Activated CD8-positive, alpha-beta memory T cell treated with anti-CD3 and anti-CD28 coated beads, Interleukin-2, amount 50 U/mL, for 48 hours (primary cell): ENCODE measurements at regions not wholly inside any gene's neighbourhood (a gene's known extent, or its start where the extent isn't known, plus 50 kb on each side); places are given as distances from the start of the nearest gene placed in this dataset.

ENCODE experiments used
- DNase-seq: peaks from one replicate; pipeline ENCODE4 v3.0.0-alpha.2; 2020

DNA sequence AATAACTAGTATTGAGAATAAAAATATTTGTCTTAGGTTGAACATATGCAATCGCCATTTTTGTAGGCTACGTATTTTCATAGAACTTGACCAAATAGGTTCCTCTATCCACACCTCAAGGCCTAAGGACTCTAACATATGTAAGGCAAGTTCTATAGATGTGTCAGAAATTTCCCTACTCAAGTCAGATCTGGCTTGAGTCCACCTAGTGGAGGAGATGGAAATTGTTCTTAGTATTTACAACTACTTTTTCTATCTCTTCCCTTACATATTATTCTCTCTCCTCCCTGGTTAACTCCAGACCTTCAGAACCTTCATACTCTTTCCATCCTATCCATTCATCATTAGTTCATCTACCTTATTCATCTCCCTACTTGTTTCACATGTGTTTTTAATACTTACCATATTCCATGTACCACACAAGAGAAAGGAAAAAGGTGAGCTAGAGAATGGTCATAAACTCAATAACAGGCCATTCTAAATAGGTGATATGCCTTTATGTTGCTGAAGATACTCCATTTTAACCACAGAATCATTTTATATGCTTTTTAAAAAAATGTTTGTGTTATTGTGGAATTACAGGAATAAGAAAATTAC, 174.5 kb upstream of the HDAC9 start:
- DNase-seq = no peak

DNA sequence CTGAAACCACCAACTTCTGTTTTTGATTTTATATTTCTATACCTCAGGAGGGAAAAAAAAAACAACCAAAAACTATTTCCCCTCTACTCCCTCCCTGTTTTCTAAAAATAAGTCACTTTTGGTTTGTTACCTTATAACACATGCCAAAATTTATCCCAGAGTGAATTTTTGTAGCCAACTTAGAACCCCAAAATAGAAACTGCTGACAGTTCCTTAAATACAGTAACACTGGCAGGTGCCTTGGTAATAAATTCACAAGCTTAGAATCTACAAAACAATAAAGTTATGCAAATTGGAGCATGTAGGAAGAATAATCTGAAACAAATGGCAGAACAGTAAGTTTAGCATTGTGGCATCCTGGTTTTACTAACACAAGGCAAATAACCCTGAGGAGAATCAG, 165.0 kb upstream of the HDAC9 start:
- no peak for DNase-seq

DNA sequence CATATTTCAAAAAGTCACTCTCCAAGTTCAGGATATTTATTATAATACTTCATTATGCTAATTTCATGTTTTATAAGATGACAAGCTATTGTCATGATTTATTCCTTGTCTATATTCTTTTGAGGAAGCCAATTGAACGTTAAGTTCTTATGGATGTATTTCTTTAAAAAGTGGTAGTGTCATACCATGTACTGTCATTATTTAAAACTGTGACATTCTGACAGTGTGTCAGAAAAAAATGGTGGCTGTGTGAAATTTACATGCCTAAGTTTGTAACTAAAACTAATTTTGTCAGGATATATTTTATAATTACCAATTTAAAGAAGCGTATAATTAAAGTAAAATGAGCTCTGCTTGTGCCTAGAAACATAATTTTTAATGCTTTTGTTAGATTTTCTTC, 158.9 kb upstream of the HDAC9 start:
- no peak for DNase-seq

DNA sequence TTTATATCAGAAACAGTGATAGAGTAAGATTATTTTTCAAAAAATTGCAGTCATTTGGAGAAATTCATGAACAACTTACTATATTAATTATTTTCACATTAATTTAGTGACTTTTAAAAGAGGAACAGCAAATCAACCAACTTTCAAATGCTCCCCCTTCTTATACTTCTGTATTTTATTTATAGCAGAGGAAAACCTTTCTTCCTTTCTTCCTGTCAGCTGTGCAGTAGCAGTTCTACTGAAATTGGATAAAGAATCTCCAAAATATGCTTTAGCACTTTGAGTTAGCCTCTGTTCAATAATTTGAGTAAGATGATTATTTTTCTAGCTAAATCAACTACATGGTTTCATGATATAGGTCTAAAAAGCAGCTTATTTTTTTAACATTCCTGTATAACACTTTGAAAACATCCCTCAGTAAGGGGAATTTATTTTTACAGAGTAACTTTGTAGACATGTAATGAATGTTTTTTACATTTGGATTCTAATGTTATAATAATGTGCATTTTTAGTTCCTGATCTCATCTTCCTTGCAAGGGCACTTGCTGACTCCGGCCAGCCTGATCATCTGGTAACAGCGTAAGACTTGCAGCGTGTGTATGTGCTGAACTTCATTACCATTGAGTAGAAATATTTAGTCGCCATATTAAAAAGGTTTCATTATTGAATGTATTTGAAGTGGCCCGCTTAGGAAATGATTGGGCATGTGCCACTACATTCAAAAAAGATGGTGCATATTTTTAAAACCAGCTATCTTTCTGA, 158.3 kb upstream of the HDAC9 start:
- DNase-seq = no peak

DNA sequence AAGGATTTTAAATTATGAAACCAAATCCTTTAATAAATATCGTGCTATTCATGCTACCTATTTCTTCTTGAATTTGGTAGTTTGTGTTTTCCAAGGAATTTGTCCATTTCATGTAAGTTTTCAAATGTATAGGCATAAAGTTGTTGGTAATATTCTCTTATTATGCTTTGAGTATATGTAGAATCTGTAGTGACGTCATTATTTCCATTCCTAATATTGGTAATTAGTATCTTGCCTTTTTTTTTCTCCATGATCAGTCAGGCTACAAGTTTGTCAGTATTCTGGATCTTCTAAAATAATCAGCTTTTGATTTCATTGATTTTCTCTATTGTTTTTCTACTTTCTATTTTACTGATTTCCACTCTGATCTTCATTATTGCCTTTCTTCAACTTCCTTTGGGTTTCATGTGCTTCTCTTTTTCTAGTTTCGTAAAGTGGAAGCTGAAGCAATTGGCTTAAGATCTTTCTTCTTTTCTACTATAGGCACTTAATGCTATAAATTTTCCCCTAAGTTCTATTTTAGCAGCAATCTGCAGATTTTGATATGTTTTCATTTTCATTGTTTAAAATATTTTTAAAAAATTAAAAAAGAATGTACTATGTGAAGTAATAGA, 156.5 kb upstream of the HDAC9 start:
- DNase-seq = no peak

DNA sequence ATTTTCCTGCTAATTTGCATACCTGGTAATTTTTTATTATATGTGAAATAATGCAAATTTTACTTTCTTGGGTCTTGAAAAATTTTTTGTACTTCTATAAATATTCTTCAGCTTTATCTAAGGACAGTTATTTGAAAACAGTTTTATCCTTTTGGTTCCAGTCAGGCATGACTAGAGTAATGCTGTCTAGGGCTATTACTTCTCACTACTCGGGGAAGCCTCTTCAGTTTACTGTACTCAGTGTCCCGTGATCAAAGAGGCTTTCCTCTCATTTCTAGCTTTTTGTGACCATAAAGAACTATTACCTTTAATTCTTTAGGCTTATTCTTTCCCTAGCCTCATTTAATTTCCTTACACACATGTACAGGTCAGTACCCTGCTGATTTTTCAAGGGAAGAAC, 153.8 kb upstream of the HDAC9 start:
- DNase-seq = no peak

DNA sequence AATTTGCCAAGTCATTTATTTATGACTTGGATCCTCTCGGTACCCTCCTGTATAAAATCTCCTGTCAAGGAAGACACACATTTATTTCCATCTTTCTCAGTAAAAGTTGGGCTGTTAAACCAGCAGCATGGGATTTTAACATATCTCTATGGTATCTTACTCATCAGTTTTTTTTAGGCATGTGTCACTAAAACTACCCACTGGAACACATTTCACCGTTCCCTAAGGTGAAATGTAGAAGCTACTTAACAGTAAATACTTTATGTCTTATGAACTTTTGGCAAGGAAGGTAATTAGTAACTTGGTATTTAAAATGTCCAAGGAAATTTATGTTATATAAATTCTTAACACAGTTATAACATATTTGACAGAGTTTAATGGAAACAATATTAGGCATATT, 152.5 kb upstream of the HDAC9 start:
- DNase-seq = no peak

DNA sequence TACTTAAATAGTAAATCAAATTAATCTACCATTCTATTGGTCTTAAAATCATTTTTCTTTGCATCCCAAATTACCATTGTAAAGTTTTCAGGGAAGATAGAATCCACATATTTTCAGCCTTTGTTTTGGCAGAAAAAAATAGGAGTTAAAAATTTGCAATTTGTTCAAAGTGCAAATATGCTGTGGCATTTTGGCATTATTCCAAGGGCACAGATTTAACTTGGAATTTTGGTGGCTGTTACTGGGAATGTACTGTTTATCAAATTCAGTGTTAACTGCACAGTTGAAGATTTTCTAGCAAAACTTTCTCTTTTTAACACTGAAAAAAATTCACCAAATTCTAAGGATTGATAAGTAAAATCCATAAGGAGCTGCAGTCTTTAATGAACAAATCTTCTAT, 151.0 kb upstream of the HDAC9 start:
- no peak for DNase-seq

DNA sequence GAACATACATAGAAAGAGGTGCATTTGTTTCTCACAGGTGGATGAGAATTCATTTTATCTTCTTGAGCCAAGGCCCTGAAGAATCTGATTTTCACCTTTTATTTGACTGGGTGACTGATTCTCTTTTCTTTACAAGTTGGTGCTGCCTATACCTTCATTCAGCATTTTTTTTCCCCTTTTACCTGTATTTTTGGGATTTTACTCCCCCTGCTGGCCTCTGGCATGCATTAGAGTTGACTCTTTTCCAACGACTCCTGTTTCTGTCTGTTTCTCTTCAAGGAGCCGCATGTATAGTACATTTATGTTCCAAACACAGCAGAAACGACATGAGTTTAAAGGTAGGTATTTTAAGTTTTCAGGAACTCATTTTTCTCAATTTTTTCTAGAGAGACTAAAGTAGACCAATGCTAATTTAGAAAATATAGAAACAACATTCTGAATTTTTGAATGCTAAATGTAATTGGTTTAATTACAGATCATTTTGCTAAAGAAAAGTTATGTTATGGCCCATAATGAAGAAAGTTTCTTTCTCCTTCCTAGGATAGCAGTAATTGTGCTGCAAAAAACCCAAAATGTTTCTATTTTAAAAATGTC, 149.8 kb upstream of the HDAC9 start:
- DNase-seq = no peak

DNA sequence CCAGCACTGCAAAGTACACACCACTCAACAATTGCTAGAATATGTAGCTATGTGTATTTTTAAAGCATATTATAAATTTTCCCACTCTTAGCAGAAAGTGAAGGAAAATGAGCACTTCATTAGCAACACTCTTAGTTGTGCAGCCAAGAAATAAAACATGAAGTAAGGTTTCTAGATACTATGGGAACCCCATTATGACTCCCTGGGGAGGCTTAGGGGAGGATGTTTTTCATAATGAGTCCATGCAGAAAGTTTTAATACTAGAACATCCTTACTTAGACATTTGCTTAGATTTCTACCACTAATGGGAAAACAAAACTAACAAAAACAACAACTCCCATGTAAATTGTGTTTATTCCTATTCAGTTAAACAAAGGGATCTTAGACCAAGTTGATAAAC, 148.4 kb upstream of the HDAC9 start:
- no peak for DNase-seq

DNA sequence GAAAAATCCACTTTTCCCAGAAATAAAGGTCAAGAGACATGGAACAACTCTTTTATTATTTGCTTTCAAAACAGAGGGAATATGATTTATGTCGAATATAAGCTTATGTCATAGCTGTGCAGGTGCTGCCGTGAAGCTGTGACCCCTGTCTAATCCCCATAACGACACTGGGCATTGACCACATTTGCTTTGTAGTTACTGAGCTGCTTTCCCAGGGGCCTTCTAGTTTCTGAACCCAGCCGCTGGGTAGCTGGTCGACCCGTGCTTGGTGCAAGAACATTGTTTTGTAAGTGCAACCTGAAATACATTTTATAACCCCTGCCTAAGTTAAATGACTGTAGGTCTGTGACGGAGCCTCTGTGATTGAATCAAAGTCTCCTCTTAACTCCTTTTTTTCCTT, 144.9 kb upstream of the HDAC9 start:
- no peak for DNase-seq

DNA sequence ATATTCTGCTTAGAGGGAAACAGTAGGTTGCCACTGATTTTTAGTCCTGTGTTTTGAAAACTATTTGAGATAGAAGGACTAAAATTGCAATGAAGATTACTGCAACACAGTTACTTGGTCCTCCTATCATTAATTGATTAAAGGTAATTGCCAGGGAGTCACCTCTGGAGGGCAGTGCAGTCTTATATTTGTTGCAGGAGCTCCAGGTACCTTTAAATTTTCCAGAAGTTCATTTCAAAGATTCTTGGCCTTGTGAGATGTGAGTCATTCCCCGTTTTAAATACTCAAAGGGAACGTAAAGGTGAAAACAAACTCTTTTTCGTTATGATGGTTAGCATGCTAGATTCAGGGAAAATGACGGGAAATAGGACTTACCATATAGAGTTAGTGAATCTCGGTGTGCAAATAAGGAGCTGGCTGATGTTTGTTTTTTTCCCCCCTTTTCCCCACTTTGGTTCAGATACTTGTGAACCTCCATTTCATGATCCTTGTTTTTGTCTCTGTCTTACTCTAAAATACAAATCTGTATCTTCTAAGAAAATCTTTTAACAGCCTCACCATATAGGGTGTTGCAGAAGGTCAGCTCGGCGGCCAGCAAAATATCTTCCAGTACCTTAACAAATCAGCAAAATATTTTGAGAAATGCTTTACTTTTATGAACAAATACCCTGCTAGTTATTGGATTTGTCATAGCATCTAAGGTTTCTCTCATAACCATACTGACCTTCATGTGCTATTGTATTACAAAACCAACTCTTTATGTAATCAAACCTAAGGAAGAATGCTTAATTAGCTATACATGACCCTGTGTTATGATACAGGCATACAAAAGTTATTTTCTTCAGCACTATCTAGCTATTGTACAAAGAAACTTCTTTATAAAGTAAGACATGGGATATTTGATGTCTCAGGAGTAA, 143.0 kb upstream of the HDAC9 start:
- no peak for DNase-seq

DNA sequence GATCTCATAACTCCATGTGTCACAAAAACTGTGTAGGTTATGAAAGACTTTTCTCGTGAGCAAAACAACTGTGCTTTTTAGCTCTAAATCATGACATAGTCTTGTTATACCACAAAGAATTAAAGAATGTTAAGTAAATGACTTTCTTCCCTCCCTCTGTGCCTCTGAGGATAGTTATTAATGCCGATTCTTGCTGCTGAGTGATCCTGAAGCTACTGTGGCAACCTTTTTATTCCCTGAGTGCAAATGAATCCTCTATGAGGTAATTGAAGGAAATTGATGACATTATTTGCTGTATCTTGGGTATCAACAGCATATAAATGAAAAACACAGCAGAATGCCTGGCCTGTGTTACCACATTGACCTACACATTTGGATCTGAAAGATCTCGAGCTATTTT, 142.2 kb upstream of the HDAC9 start:
- DNase-seq = no peak

DNA sequence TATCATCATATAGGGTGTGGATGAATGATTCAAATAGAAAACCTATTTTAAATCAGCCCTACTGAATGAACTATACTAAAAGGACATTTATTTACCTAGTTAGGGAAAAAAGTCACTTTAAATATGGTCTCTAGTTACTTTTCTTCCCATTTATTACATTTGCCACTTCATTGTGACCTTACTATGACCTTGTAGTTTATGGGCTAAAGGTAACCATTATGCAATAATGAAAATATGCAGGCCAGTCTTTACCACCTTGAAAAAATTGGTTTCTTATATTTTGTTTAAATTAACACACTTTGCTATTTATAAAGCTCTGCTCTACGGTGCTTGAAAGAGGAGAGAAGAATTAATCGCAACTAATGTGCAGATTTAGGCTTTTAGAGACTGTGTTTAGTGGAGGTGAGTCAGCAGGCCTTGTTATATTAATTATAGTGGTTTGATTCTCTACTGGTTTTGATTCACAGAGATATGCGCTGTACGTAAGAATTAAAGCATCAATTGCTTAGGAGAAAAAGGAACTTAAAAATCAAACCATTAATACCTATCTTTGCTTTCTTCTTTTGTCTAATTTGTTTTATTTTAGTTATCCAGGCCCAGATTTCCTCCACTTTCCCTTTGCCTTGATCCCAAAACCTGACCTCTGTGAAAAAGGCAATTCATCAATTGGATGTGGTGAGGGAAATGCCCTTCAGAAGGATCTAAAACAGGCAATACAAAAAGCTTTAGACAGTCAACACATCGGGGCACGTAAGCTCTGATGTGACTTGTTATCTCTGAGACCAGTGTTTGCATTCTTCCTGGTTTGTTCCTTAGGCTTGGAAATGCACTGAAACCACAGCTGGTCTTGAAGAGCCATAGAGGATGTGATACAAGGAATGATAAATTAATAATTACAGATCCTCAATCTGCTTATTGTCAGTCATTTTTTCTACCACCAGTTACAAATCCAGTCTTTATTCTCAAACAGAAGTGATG, 141.2 kb upstream of the HDAC9 start:
- DNase-seq = no peak

DNA sequence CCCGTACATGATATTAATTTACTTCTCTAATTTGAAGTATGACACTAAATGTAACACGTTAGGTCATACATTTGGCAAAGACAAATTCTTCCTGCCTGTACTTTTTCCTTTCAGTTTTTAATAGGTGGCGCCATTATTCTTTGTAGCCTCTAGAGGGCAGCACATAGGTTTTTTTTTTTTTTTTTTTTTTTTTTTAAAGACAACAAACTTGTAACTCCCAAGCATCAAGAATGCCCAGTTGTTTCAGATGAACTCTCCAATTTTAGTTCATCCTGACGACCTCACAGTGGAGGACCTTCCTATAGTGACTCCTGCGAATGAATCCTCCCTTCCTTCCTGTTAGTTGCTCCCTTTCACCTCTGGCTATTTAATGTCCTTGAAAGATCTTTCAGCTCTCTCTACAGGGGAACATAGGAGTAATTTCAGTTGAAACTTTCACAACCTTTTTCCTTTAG, 139.3 kb upstream of the HDAC9 start:
- no peak for DNase-seq

DNA sequence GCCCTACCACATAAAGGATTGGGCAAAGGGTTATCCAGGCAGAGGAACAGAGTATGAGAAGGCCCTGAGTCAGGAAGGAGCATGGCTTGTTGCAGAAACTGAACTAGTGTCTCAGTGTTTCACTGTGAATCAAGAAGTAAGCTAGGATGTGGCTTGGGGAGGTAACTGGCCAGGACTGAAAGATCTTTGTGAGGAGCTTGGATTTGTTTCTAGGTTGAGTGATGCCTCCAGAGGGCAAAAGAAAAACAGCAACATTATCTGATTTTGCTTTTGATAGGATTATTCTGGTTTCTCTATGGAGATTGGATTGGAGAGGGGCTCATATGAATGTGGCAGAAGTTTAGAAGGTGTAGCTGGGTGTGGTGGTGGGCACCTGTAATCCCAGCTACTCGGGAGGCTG, 137.9 kb upstream of the HDAC9 start:
- no peak for DNase-seq

DNA sequence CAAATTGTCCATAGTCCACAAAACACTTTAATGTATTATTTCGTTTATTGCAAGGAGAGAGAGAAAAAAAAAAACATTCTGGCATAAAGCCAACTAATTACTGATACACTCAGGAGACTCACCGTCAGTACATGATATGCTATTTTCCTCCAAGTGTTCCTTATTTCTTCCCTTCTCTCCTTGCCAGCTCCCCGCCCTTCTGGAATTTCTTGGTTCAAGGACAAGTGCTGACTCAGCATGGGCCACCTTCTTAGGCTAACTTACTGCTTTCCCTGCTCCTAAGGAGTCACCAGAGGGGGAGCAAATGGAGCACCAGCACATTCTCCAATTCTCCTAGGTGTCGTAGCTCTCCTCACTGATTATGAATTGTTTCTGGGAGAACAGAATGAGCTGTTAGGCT, 133.8 kb upstream of the HDAC9 start:
- no peak for DNase-seq

DNA sequence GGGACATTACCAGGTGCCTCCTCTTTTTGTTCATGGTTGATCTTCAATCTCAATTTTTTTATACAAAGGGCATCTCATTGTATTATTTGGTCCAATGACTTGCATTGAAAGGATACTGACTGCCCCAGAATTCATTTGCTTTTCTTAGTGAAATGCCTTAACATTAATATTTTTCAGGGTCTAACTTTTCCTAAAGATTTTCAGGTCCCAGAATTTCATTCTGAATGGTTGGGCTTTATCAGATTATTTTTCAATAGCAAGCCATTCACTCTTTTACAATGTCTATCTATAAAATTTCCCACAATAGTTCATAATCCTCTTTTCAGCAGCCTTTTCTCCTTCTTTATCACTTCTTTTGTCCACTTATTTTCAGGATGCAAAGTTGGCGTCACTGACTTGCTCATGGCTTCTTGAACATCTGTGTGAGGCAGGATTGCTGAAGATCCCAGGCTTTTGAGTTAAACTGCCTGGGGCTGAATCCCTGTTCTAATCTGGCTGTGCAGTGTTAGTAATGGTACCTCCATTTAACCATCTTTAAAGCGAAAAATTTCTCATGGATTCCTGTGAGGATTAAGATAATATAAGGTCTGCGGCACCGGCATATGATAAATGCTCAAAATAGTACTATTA, 131.7 kb upstream of the HDAC9 start:
- DNase-seq = no peak

DNA sequence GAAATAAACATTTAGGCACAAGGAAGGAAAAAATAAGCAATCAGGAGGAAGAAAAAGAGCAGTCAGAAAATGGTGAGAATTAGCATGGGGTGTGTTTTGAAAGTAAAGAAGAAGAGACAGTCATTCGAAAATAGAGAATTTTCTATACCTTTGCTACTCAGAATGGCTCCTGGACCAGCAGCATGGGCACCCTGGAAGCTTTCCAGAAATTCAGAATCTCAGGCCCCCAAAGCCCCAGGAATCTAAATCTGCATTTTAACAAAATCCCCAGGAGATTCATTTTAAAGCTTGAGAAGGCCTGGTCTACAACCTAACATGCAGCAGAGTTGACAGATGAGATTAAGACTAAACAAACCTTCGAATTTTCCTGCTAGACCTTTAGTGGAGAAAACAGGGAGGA, 131.2 kb upstream of the HDAC9 start:
- DNase-seq = no peak

DNA sequence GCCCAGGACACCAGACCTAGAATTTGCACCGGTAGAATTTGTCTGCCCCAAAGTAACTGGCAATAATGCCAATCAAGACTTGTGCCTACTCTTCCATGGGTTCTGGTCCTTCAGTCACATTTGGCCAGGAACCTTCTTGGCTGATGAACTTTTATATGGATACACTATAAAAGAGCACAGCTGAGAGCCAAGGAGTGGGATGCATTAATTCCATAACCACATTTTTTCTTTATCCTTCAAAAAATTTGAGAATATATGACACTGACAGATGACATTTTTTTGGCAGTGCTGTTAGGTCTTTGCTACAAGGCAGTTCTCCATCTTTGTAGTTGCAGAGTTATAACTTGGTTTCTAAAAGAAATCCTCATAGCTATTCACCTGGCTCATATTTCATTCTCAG, 129.2 kb upstream of the HDAC9 start:
- no peak for DNase-seq

DNA sequence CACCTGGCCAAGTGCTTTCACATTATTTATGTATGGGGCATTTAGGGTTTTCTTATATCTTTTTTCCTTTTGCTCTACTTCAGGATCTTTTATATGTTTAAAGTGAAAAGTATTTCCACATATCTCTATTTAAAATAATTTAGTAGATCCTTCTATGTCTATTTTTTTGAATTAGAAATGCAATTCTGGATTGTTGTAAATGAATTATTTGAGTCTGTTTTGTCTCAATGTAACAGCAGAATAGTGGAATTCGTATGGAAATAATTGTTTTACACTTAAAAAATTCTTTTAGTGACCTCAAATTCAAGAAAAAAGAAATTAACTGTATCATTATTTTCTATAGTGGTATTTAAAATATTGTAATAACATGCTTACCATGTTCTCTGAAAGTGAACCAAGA, 126.5 kb upstream of the HDAC9 start:
- DNase-seq = no peak
